ENCODE measurements at regions not wholly inside any gene's neighbourhood (a gene's known extent, or its start where the extent isn't known, plus 50 kb on each side); places are given as distances from the start of the nearest gene placed in this dataset.
A peak's percentile ranks its signal among the peaks of the same experiment; 100 is the strongest.

- DNase-seq: no peak
Measured at GRCh38 chr18:41690332-41691127, 264.5 kb upstream of the PIK3C3 start.

- DNase-seq: no peak
Measured at GRCh38 chr18:41687138-41687537, 267.9 kb upstream of the PIK3C3 start.

DNA sequence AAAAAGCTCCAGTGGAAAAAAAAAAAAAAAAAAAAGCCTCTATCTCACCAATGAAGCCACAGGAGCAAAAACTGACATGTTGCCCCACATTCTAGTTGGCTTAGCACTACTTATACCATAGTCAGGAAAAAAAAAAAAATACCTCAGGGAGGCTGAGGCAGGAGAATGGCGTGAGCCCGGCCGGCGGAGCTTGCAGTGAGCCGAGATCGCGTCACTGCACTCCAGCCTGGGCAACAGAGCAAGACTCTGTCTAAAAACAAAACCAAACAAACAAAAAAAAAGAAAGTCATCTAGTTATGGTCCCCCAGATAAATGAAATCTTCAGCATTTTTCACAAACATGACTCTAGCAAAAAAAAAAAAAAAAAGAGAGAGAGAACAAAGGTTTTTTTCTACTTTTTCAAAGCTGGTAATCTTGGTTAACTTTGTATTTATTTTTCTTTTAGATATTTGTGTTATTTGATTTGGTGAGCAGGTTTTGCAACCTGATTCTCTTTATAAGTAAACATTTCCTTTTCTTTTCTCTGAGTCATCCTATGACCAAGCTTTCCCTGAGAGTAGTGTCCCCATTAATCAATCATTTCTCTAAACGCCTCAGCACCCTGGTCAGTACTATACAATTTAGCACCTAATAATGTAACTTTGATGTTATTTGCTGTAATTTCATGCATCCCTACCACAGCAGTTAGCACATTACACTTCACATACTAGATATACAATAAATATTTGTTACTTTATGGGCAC is 273.7 kb upstream of the PIK3C3 start:
- DNase-seq: peak in 1 of 3 experiments; percentile 31

DNA sequence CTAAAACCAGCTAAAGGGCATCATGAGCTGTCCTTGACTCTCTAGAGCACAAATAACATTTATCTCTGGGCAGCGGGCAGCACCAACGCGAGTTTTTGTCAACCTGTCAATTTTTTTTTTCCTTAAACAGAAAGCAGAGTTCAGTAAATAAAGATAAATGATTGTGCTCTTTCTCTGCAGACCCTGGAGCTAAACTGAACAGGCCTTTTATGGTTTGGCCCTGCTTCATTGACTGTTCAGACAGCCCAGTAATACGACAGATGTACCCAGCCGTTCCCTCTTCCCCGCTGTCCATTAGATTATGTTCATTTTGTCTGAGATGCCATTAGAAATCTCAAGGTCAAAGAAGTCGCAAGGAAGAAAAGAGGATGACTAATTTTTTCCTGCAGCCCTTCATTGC is 280.5 kb upstream of the PIK3C3 start:
- DNase-seq: peak in 2 of 3 experiments; percentile 33 to 40

GRCh38 chr18:41666231-41666630 is 288.8 kb upstream of the PIK3C3 start:
- peak in 2 of 3 experiments; percentile 76 to 94 for DNase-seq

DNA sequence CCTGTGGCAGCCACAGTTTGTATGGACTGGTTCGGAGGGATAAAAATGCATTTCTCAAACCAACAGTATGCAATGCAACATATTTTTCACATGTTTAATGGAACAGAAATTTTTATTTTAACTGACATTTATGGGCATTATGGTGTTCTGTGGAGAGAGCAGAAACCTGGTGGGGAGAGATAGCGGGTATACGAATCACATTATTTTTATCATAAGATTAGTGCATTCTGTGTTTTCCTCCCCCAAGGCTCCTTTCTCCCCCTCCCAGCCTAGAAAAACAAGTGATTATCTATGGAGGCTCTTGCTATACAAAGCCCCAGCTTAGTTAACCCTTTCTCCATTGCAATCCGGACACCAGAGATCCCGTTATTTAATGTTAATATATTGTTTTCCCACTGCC is 289.8 kb upstream of the PIK3C3 start:
- DNase-seq: no peak

DNA sequence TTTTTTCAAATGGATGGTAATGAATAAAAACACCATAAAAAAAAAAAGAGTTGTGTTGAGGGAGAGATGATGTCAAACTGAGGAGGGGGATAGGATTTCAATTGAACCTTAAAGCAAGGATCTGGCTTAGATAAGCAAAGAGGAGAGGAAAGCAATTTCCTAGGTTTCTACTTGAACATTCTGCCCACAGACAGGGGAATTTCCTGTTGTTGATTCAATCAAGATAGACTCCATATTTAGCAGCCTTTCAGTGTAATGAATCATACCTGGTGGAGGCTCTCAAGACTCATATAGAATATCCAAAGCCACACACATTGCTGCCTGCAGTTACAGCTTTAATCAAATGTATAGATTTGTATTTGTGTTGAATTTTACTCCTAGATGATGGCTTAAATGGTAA is 294.4 kb upstream of the PIK3C3 start:
- DNase-seq: no peak

DNA sequence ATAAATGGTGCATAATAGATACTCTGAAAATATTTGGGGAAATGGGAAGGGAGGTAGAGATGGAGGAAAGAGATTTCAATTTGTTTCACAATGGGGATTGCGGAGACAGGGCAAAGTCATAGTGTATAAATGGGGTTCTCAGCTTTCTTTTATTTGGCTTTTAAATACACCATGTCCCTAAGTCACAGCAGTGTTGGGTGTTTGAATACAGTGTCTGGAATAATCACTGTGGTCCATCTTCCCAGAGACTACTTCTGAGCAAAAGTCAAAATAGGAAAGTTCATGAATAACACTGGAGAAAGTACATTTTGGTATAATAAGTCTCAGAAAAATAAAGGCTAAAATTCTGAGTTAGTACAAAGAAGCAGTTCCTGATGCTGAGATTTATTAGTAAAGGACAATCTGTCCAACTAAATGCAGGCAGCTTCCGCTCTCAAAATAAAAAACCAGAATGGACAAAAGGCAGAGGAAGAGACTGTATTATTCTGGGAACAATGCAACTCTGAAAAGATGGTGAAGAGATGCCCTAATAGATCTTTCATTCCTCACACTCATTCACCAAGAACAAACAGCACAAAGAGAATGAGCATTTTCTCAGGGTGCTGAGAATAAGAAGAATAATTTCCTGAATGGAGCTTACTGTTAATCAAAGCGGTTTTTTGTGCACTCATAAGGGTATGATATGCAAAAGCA is 295.4 kb upstream of the PIK3C3 start:
- no peak for DNase-seq

DNA sequence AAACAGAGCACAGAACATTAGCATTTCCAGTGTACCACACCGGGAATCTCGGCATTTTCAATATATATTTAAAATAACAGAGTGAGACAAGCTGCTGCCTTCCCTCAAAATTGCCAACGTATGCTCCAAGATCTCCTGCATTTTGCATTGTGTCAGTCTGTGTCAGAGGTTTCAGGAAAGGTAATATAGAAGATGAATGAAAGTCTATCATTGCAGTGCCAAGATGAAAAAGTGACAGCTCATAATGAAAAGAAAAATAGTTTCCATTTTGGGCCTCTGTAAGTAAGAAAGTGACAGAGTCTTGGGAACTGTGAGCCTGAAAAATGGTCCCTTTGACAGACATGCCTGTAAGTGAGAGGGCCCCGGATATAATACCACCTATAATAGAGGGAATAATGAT is 297.8 kb upstream of the PIK3C3 start:
- no peak for DNase-seq

DNA sequence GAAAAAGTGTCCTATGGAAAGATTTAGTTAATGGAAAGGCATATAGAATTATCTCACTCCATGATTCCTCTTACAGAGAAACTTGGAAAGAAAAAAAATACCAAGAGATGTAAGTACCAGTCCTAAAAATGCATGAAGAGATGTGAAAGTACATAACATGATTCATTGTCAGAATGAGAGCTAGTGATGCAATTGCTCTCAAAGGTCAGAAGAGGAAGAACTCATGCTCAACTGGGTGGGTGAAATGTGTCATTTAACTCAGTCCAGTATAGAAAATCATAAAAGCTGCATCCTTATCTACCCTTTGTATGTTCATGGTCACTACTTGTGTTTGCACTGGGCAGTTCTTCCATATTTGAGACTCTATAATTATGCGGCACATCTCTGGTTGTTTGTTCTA is 300.0 kb upstream of the PIK3C3 start:
- peak in 1 of 3 experiments; percentile 63 for DNase-seq

GRCh38 chr18:41647914-41648313 is 307.1 kb upstream of the PIK3C3 start:
- no peak for DNase-seq

GRCh38 chr18:41646915-41647620 is 308.0 kb upstream of the PIK3C3 start:
- DNase-seq: no peak

GRCh38 chr18:41645589-41646360 is 309.3 kb upstream of the PIK3C3 start:
- DNase-seq: peak in 1 of 3 experiments; percentile 28

- DNase-seq: no peak
Measured at GRCh38 chr18:41644466-41644865, 310.6 kb upstream of the PIK3C3 start.

- DNase-seq: no peak
Measured at GRCh38 chr18:41643427-41643826, 311.6 kb upstream of the PIK3C3 start.

DNA sequence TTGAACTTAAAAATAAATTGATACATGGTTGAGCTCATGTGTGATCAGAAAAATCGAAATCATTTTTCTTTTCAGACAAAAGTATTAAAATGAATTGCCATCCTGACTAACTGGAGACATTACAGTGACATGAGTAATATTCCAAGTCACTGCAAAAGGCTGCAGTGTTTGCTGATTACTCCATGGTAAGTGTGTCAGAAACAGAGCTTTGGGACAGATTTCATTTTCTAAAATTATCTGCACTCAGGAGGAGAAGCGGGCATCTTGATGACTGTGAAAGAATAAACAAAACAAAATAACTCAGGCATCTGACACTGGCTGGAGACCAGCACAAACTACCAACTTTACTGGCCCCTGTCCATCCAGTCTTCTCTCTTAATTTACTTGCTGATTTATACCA is 312.3 kb upstream of the PIK3C3 start:
- DNase-seq: no peak

GRCh38 chr18:41639218-41639617 is 315.8 kb upstream of the PIK3C3 start:
- DNase-seq: no peak

DNA sequence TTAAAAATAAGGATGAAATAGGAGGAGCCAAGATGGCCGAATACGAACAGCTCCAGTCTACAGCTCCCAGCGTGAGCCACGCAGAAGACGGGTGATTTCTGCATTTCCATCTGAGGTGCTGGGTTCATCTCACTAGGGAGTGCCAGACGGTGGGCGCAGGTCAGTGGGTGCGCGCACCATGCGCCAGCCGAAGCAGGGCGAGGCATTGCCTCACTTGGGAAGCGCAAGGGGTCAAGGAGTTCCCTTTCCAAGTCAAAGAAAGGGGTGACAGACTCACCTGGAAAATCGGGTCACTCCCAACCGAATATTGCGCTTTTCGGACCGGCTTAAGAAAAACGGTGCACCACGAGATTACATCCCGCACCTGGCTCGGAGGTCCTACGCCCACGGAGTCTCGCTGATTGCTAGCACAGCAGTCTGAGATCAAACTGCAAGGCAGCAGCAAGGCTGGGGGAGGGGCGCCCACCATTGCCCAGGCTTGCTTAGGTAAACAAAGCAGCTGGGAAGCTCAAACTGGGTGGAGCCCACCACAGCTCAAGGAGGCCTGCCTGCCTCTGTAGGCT is 323.2 kb upstream of the PIK3C3 start:
- peak; percentile 21 to 61 (median 36) for DNase-seq

- DNase-seq: peak in 2 of 3 experiments; percentile 9 to 52
Measured at GRCh38 chr18:41630232-41630886, 324.7 kb upstream of the PIK3C3 start.

GRCh38 chr18:41624460-41624859 is 330.6 kb upstream of the PIK3C3 start:
- DNase-seq: no peak

- DNase-seq: no peak
Measured at GRCh38 chr18:41621177-41621576, 333.9 kb upstream of the PIK3C3 start.

Data from NCI-H1417 (cell line).